IgD-negative memory B cell (primary cell): ENCODE measurements at regions not wholly inside any gene's neighbourhood (a gene's known extent, or its start where the extent isn't known, plus 50 kb on each side); places are given as distances from the start of the nearest gene placed in this dataset.

Source experiments
- H3K27ac Mint-ChIP-seq, 3 donors: one replicate each; pipeline ENCODE4 v1.8.0; 2020 to 2022; ENCODE audit warnings: mild to moderate bottlenecking in 3 of 3, mixed read lengths in 3 of 3, moderate library complexity in 1 of 3
- H3K27me3 Mint-ChIP-seq: one replicate; pipeline ENCODE4 v1.8.0; 2021; ENCODE audit warnings: mixed read lengths
- H3K36me3 Mint-ChIP-seq: one replicate; pipeline ENCODE4 v1.8.0; 2020; ENCODE audit warnings: mild to moderate bottlenecking, mixed read lengths
- H3K4me1 Mint-ChIP-seq, 3 donors: one replicate each; pipeline ENCODE4 v1.8.0; 2020 to 2022; ENCODE audit warnings: mixed read lengths in 3 of 3, mild to moderate bottlenecking in 1 of 3
- H3K4me3 Mint-ChIP-seq, 4 donors: one replicate each; pipeline ENCODE4 v1.8.0; 2020 to 2022; ENCODE audit warnings: mild to moderate bottlenecking in 4 of 4, mixed read lengths in 4 of 4, moderate library complexity in 3 of 4
- H3K9me3 Mint-ChIP-seq, 3 donors: one replicate each; pipeline ENCODE4 v1.8.0; 2020 to 2021; ENCODE audit warnings: mixed read lengths in 3 of 3, mild to moderate bottlenecking in 1 of 3

GRCh38 chr15:70348581-70349344 lies 251.0 kb upstream of the TLE3 start:
- Mint-ChIP-seq H3K27ac (no peak overlapping the region), H3K4me1 (peaks cover 2 to 10% (median 10%) of the 10 kb centered on the region in 3 donors), H3K9me3 (no peaks in the 10 kb centered on the region), H3K4me3 (peak overlapping the region in 1 of 4 donors; percentile 6), H3K36me3 (no peaks in the 10 kb centered on the region), H3K27me3 (peaks cover 3% of the 10 kb centered on the region)

GRCh38 chr15:70348226-70348543 lies 250.5 kb upstream of the TLE3 start:
- Mint-ChIP-seq H3K27ac (no peak overlapping the region), H3K4me3 (no peak overlapping the region), H3K4me1 (peaks cover 2 to 10% (median 10%) of the 10 kb centered on the region in 3 donors), H3K27me3 (peaks cover 3% of the 10 kb centered on the region), H3K9me3 (no peaks in the 10 kb centered on the region), H3K36me3 (no peaks in the 10 kb centered on the region)

GRCh38 chr15:70347321-70348225 lies 249.9 kb upstream of the TLE3 start:
- peak overlapping the region in 1 of 3 donors; percentile 10 for H3K27ac Mint-ChIP-seq
- H3K4me1 Mint-ChIP-seq = peaks cover 2 to 10% (median 10%) of the 10 kb centered on the region in 3 donors
- H3K4me3 Mint-ChIP-seq = no peak overlapping the region
- no peaks in the 10 kb centered on the region for H3K9me3 Mint-ChIP-seq
- peaks cover 3% of the 10 kb centered on the region for H3K27me3 Mint-ChIP-seq
- H3K36me3 Mint-ChIP-seq = no peaks in the 10 kb centered on the region

GRCh38 chr15:70345251-70346019 lies 247.7 kb upstream of the TLE3 start:
- no peaks in the 10 kb centered on the region for H3K9me3 Mint-ChIP-seq
- peaks cover under 1 to 10% (median 10%) of the 10 kb centered on the region in 3 donors for H3K4me1 Mint-ChIP-seq
- H3K27me3 Mint-ChIP-seq = peaks cover 3% of the 10 kb centered on the region
- no peak overlapping the region for H3K4me3 Mint-ChIP-seq
- H3K27ac Mint-ChIP-seq = no peak overlapping the region
- no peaks in the 10 kb centered on the region for H3K36me3 Mint-ChIP-seq

- H3K4me3 Mint-ChIP-seq = no peak overlapping the region
Observed at GRCh38 chr15:70344666-70345065, 246.9 kb upstream of the TLE3 start.

GRCh38 chr15:70343961-70344621 lies 246.4 kb upstream of the TLE3 start:
- Mint-ChIP-seq H3K4me1 (peaks cover 0 to 5% (median 5%) of the 10 kb centered on the region in 3 donors), H3K4me3 (no peak overlapping the region), H3K9me3 (no peaks in the 10 kb centered on the region), H3K27me3 (peaks cover 3% of the 10 kb centered on the region), H3K36me3 (no peaks in the 10 kb centered on the region), H3K27ac (no peak overlapping the region)

More at GRCh38 chr15:70344666-70345065, 246.9 kb upstream of the TLE3 start:
- H3K9me3 Mint-ChIP-seq = no peaks in the 10 kb centered on the region
- no peaks in the 10 kb centered on the region for H3K36me3 Mint-ChIP-seq
- no peak overlapping the region for H3K27ac Mint-ChIP-seq
- H3K4me1 Mint-ChIP-seq = peaks cover 0 to 10% (median 10%) of the 10 kb centered on the region in 3 donors
- H3K27me3 Mint-ChIP-seq = peaks cover 3% of the 10 kb centered on the region

- Mint-ChIP-seq H3K27me3 (peaks cover 3% of the 10 kb centered on the region), H3K9me3 (no peaks in the 10 kb centered on the region), H3K4me1 (no peaks in the 10 kb centered on the region), H3K36me3 (no peaks in the 10 kb centered on the region), H3K4me3 (no peak overlapping the region), H3K27ac (no peak overlapping the region)
Observed at GRCh38 chr15:70342554-70343548, 245.1 kb upstream of the TLE3 start.

GRCh38 chr15:70342141-70342540 lies 244.4 kb upstream of the TLE3 start:
- H3K36me3 Mint-ChIP-seq = no peaks in the 10 kb centered on the region
- no peak overlapping the region for H3K27ac Mint-ChIP-seq
- no peak overlapping the region for H3K4me3 Mint-ChIP-seq

GRCh38 chr15:70341566-70341965 lies 243.8 kb upstream of the TLE3 start:
- no peaks in the 10 kb centered on the region for H3K9me3 Mint-ChIP-seq
- no peaks in the 10 kb centered on the region for H3K36me3 Mint-ChIP-seq
- no peak overlapping the region for H3K27ac Mint-ChIP-seq
- H3K4me3 Mint-ChIP-seq = no peak overlapping the region
- peaks cover 1% of the 10 kb centered on the region for H3K27me3 Mint-ChIP-seq
- peaks cover 0 to 4% (median 3%) of the 10 kb centered on the region in 3 donors for H3K4me1 Mint-ChIP-seq

More at GRCh38 chr15:70342141-70342540, 244.4 kb upstream of the TLE3 start:
- H3K4me1 Mint-ChIP-seq = no peaks in the 10 kb centered on the region
- no peaks in the 10 kb centered on the region for H3K9me3 Mint-ChIP-seq
- peaks cover 1% of the 10 kb centered on the region for H3K27me3 Mint-ChIP-seq

- Mint-ChIP-seq H3K27ac (no peak overlapping the region), H3K4me1 (peaks cover 0 to 13% (median 8%) of the 10 kb centered on the region in 3 donors), H3K36me3 (no peaks in the 10 kb centered on the region), H3K4me3 (no peak overlapping the region), H3K27me3 (peaks cover 1% of the 10 kb centered on the region), H3K9me3 (no peaks in the 10 kb centered on the region)
Observed at GRCh38 chr15:70340494-70340870, 242.8 kb upstream of the TLE3 start.

GRCh38 chr15:70339571-70340493 lies 242.1 kb upstream of the TLE3 start:
- H3K4me1 Mint-ChIP-seq = peaks cover 0 to 13% (median 8%) of the 10 kb centered on the region in 3 donors
- H3K4me3 Mint-ChIP-seq = no peak overlapping the region
- peaks cover 0 to 6% (median 0%) of the 10 kb centered on the region in 3 donors for H3K9me3 Mint-ChIP-seq
- no peaks in the 10 kb centered on the region for H3K27me3 Mint-ChIP-seq
- no peaks in the 10 kb centered on the region for H3K36me3 Mint-ChIP-seq
- H3K27ac Mint-ChIP-seq = no peak overlapping the region

- H3K36me3 Mint-ChIP-seq = no peaks in the 10 kb centered on the region
- H3K4me3 Mint-ChIP-seq = no peak overlapping the region
- peaks cover 0 to 18% (median 5%) of the 10 kb centered on the region in 3 donors for H3K9me3 Mint-ChIP-seq
- H3K4me1 Mint-ChIP-seq = peaks cover 0 to 13% (median 8%) of the 10 kb centered on the region in 3 donors
- no peaks in the 10 kb centered on the region for H3K27me3 Mint-ChIP-seq
- peak overlapping the region in 1 of 3 donors; percentile 36 for H3K27ac Mint-ChIP-seq
Observed at GRCh38 chr15:70337277-70338186, 239.8 kb upstream of the TLE3 start.
